ENCODE measurements at regions not wholly inside any gene's neighbourhood (a gene's known extent, or its start where the extent isn't known, plus 50 kb on each side); places are given as distances from the start of the nearest gene placed in this dataset.

GRCh38 chr6:71466362-71466761 is 177.8 kb downstream of the OGFRL1 start:
- no peaks in the 10 kb centered on the region for H3K4me1 Mint-ChIP-seq
- H3K4me3 Mint-ChIP-seq, result no peak overlapping the region
- no peak for ATAC-seq
- H3K27me3 Mint-ChIP-seq (ENCODE audit: low read depth), result no peaks in the 10 kb centered on the region
- H3K36me3 Mint-ChIP-seq, result peaks cover 15% of the 10 kb centered on the region
- POLR2A ChIA-PET, result no interaction called here
- no peak overlapping the region; the same call in 1 of the 2 replicates for H3K27ac Mint-ChIP-seq
- no peak for DNase-seq (ENCODE audit: low spot score)
- H3K9me3 Mint-ChIP-seq, result peaks cover 32% of the 10 kb centered on the region
- TF ChIP-seq ZNF138 (CRISPR knock-in tag; conservative IDR thresholded peaks at IDR 0.05) (no peak), ZNF263 (CRISPR knock-in tag; IDR thresholded peaks at IDR 0.05; ENCODE audit: low read depth) (no peak), MXD4 (CRISPR knock-in tag; IDR thresholded peaks at IDR 0.05; ENCODE audit: borderline replicate concordance) (no peak), NR1H2 (CRISPR knock-in tag; IDR thresholded peaks at IDR 0.05) (no peak), E2F4 (CRISPR knock-in tag; IDR thresholded peaks at IDR 0.05; ENCODE audit: borderline replicate concordance, low read depth) (no peak), TEAD4 (CRISPR knock-in tag; IDR thresholded peaks at IDR 0.05) (no peak), ESRRA (CRISPR knock-in tag; IDR thresholded peaks at IDR 0.05; ENCODE audit: borderline replicate concordance) (no peak), ZBTB21 (CRISPR knock-in tag; IDR thresholded peaks at IDR 0.05; ENCODE audit: borderline replicate concordance) (no peak), SMAD3 (CRISPR knock-in tag; IDR thresholded peaks at IDR 0.05; ENCODE audit: borderline replicate concordance) (no peak), E2F5 (CRISPR knock-in tag; IDR thresholded peaks at IDR 0.05) (no peak), AR (CRISPR knock-in tag; IDR thresholded peaks at IDR 0.05) (no peak), ERG (CRISPR knock-in tag; IDR thresholded peaks at IDR 0.05) (no peak)
- CTCF ChIA-PET, result interaction anchor here (0.5 kb wide), 1 partner anchor 511 kb away, joined by 3 read pairs; no protein-coding TSS in a partner anchor

- DNase-seq (ENCODE audit: low spot score) (no peak), ATAC-seq (no peak)
- CTCF ChIA-PET, result no interaction called here
- Mint-ChIP-seq H3K4me1 (no peaks in the 10 kb centered on the region), H3K36me3 (peaks cover 15% of the 10 kb centered on the region), H3K27me3 (ENCODE audit: low read depth) (no peaks in the 10 kb centered on the region), H3K9me3 (peaks cover 26% of the 10 kb centered on the region), H3K27ac (no peak overlapping the region), H3K4me3 (no peak overlapping the region)
- POLR2A ChIA-PET, result no interaction called here
- TF ChIP-seq E2F4 (CRISPR knock-in tag; IDR thresholded peaks at IDR 0.05; ENCODE audit: borderline replicate concordance, low read depth) (no peak), GTF2I (CRISPR knock-in tag; conservative IDR thresholded peaks at IDR 0.05) (no peak), CTCF (IDR thresholded peaks at IDR 0.05) (no peak), FOXP4 (CRISPR knock-in tag; IDR thresholded peaks at IDR 0.05) (no peak), TEAD4 (CRISPR knock-in tag; IDR thresholded peaks at IDR 0.05) (no peak), ZNF532 (CRISPR knock-in tag; IDR thresholded peaks at IDR 0.05; ENCODE audit: borderline replicate concordance) (no peak)
Observed at GRCh38 chr6:71468038-71468437, 179.4 kb downstream of the OGFRL1 start.
